GM18873 (cell line): ENCODE measurements at regions not wholly inside any gene's neighbourhood (a gene's known extent, or its start where the extent isn't known, plus 50 kb on each side); places are given as distances from the start of the nearest gene placed in this dataset.
"Not testable (repeated sequence)": the region's sequence is repeated elsewhere in the genome, so short reads cannot be mapped to it uniquely, and the experiment has no call there.

Source experiments
- ATAC-seq: cut with Tn5 transposase; IDR thresholded peaks from one replicate; pipeline ENCODE4 v1.9.1; 2021; ENCODE audit warnings: mild to moderate bottlenecking, moderate library complexity, moderate number of reproducible peaks; ENCODE audit not compliant: unreplicated experiment, low FRiP score

DNA sequence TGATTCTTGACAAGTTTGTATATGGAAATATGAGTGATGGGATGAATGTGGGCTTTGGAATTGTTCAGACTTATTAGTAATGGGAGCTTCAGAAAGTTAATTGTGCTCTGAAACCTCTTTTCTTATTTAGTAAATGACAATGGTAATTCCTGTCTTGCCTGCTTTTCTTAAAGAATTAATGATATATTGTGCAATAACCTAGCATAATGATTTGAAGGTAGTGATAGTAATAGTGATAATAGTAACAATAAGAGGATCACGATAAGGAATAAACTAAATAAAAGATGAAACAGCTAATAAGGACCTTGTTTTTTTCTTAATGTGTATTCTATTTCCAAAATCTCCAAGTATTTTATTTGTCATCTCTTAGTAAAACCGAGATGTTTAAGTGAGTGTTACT lies 245.0 kb upstream of the CPHXL start:
- no peak for ATAC-seq

- no peak for ATAC-seq
Measured at GRCh38 chr16:75983296-75983695, 257.0 kb upstream of the CPHXL start.

- no peak for ATAC-seq
Measured at GRCh38 chr16:75983741-75984381, 257.6 kb upstream of the CPHXL start.

DNA sequence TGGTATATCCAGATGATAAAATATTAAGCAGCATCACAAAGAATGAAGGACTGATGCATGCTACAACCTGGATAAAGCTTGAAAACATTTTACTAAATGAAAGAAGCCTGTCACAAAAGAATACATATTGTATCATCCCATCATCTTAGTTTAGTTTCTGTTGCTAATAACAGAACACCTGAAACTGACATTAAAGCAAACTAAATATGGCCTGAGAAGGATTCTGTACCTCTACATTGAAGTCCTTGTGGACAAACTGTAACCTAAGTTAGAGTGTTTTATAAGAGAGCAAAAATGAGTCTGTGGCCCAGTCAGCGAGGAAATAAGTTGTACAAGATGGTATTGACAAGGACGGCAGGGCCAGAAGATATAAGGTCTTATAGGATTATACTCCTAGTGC lies 261.0 kb upstream of the CPHXL start:
- ATAC-seq, result no peak

DNA sequence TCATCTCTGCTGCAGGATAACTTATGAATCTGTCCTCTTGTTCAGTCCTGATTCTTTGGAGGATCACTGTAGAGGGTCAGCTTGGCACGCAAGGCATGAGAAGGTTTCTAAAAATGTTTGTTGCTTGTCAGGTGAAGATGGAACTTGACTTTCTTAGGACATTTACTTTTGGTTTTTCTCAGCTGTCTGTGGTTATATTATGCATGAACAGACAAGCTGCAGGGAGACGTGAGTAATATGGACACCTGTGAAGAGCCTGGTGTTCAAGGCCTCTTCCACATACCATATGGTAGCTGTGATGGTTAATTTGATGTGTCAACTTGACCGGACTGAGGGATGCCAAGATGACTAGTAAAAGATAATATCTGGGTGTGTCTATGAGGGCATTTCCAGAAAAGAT lies 270.2 kb upstream of the CPHXL start:
- no peak for ATAC-seq

DNA sequence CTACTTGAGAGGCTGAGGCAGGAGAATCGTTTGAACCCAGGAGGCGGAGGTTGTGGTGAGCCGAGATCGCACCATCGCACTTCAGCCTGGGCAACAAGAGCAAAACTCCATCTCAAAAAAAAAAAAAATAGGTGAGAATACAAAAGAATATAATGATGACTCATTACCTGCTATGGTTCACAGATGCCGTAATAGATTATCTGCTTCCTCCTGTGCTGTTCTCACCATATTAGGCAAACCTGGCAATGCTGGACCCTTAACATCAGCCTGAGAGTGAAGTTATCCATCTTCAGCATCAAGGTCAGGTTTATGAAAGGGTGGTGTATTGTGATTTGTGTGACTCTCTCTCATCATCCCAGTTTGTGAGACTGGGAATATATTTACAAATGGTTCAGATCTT lies 271.3 kb upstream of the CPHXL start:
- no peak for ATAC-seq

DNA sequence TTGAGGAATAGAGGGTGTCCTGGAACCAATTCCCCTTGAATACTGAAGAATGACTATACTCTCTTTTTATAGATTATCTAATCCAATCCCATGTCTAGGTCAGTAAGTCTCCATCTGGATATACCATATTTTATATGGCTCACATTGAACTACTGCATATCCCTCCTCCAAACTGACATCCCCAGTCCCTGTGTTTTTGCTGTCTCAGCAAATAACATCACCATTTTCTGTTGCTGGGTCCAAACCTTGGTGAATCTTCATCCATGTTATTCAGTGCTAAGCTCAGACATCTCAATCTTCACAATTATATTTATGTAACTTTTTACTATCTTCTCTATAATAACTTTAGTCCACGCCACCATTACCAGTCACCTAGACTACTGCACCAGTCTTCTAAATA lies 269.6 kb upstream of the CNTNAP4 start:
- ATAC-seq, result no peak

- no peak for ATAC-seq
Measured at GRCh38 chr16:76023835-76024234, 253.4 kb upstream of the CNTNAP4 start.

GRCh38 chr16:76035689-76036088 lies 241.5 kb upstream of the CNTNAP4 start:
- ATAC-seq, result no peak

GRCh38 chr16:76038097-76038496 lies 239.1 kb upstream of the CNTNAP4 start:
- ATAC-seq, result no peak

DNA sequence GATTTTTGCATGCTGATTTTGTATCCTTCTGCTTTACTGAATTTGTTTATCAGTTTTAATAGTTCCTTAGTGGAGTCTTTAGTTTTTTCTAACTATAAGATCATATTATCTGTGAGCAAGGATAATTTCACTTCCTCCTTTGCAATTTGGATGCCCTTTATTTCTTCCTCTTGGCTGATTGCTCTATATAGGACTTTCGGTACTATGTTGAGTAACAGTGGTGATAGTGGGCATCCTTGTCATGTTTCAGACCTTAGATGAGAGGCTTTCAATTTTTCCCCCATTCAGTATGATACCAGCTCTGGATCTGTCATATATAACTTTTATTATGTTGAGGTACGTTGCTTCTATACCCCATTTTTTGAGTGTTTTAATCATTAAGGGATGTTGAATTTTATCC lies 224.5 kb upstream of the CNTNAP4 start:
- ATAC-seq, result no peak

- ATAC-seq, result no peak
Measured at GRCh38 chr16:76059186-76059585, 218.0 kb upstream of the CNTNAP4 start.

- ATAC-seq, result no peak
Measured at GRCh38 chr16:76059701-76060100, 217.5 kb upstream of the CNTNAP4 start.

DNA sequence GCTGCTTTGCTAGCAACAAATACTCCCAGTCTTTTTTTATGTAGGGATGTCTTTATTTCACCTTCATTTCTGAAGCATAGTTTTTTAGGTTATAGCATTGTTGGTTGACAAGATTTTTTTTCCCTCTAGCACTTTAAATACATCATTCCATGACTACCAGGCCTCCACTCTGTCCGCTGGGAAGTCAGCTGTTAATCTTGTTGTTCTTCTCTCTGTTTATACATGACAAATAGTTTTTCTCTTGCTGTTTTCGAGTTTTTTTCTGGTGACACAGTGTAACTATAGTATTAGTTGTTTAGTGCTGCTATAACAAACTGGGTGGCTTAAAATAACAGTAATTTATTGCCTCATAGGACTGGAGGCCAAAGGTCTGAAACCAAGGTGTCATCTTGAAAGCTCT lies 205.5 kb upstream of the CNTNAP4 start:
- ATAC-seq, result no peak

DNA sequence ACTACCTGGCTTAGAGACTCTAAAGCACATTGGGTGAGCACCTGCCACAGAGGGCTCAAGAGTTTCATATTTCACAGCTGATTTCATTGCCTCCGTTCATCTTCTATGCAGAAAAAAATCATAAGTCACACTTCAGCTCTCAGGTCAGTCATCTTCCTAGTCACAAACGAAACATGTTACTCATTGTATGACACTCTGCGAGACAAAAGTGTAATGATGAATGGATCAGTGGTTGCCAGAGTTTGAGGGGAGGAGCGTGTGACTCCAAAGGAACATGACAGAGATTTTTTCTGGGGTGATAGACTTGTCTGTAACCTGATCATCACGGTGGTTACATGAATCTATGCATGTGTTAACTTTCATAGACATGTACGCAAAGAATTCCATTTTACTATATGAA lies 195.2 kb upstream of the CNTNAP4 start:
- no peak for ATAC-seq

- ATAC-seq, result no peak
Measured at GRCh38 chr16:76106647-76107046, 170.6 kb upstream of the CNTNAP4 start.

DNA sequence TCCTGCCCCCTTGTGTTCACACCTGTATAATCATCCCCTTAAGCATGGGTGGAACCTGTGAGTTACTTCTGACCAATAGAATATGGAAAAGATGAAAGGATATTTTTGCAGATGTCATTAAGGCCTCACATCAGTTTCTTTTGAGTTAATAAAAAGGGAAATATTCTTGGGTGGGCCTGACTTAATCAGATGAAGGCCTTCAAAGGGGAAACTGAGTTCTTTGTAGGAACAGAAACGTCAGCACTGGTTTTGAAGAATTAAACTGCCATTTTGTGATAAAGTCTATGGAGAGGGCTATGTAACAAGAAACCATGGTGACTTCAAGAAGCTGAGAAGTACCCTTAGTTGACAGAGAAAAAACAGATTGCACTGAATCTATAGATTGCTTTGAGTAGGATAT lies 168.7 kb upstream of the CNTNAP4 start:
- ATAC-seq, result no peak

DNA sequence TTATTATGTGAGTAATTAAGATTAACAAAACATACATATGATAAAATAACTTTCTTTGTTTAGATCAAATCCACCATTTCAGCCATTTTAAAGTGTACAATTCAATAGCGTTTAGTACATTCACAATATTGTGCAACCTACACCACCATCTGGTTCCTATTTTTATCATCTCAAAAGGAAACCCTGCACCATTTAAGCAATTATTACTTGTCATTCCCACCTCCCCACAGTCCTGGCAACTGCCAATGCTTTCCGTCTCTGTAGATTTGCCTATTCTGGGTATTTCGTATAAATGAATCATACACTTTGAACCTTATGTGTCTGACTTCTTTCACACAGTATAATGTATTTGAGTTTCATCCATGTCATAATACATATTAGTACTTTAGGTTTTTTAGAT lies 162.5 kb upstream of the CNTNAP4 start:
- no peak for ATAC-seq

- no peak for ATAC-seq
Measured at GRCh38 chr16:76118344-76118743, 158.9 kb upstream of the CNTNAP4 start.

DNA sequence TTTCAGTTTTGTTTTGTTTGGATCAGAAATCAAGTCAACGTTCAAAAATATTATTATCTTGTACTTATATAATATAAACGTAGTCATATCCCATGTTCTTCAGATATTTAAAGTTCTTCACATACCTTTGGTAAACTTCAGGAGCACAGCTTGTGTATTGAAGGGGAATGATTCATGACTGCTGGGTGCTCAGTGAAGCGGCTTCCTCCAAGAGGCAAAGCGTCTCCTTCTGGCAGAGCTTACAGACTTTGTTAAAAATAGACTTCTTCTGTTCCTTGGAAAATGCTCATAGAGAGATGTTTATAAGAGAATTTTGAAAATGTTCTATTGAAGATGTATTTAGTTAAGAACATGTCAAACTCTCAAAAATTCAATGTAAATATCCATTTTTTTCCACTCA lies 155.6 kb upstream of the CNTNAP4 start:
- no peak for ATAC-seq

DNA sequence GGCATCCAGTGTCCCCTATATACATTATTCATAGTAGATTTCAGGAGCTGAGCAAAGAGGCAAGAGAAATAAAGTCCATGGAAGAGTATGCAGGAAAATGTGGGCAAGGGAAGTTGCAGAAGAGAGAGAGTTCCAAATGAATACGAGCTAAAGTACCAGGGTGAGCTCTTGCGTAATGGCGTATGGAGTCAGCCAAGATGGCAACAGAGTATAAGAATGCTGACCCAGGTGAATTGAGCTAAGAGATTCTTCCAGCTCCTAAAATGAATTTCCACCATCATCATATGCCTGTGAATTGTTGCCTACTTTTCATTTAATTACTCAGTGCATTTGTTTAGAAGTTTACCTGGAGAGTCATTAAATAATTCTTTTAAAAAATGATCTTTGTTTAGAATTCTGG lies 153.2 kb upstream of the CNTNAP4 start:
- ATAC-seq, result no peak

DNA sequence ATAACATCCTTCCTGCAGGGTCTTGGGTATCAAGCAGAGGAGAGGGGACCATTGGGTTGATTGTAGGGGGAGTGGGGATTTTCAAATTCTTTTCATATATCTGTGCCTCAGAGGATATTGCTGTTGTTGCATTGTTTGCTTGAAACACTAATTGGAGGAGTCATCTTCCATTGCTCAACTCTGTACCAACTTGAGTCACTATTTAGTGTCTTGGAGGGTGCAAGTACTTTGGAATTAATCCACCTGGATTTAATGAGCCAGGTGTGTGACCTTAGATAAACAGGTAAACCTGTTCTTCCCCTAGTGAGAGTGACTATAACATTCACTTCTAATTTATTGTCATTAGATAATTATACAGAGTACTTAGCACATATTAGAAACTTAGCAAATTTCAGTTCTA lies 151.3 kb upstream of the CNTNAP4 start:
- no peak for ATAC-seq

DNA sequence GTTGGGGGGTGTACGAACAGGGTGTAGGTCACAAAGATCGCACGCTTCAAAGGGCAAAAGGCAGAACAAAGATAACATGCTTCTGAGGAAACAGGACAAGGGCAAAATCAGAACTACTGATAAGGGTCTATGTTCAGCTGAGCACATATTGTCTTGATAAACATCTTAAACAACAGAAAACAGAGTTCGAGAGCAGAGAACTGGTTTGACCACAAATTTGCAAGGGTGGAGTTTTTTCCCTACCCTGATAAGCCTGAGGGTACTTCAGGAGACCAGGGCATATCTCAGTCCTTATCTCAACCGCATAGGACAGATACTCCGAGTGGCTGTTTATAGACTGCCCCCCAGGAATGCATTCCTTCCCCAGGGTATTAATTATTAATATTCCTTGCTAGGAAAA lies 139.1 kb upstream of the CNTNAP4 start:
- ATAC-seq, result not testable (repeated sequence)
